Muscle of leg (tissue), 3 donors: ENCODE measurements at regions not wholly inside any gene's neighbourhood (a gene's known extent, or its start where the extent isn't known, plus 50 kb on each side); places are given as distances from the start of the nearest gene placed in this dataset.

Source experiments
- DNase-seq: peaks from one replicate; pipeline ENCODE4 v3.0.0; 2013
- H3K27ac ChIP-seq: one replicate; pipeline ENCODE4 v1.5.1; 2013; ENCODE audit warnings: mild to moderate bottlenecking, low read length, control low read depth
- H3K27me3 ChIP-seq: one replicate; pipeline ENCODE4 v1.6.1; 2013; ENCODE audit warnings: low read length; ENCODE audit not compliant: control insufficient read depth, insufficient read depth
- H3K36me3 ChIP-seq: one replicate; pipeline ENCODE4 v1.6.1; 2013; ENCODE audit warnings: low read length; ENCODE audit not compliant: control insufficient read depth, insufficient read depth
- H3K4me1 ChIP-seq: one replicate; pipeline ENCODE4 v1.6.1; 2013; ENCODE audit warnings: low read length; ENCODE audit not compliant: control insufficient read depth, insufficient read depth
- H3K4me3 ChIP-seq: one replicate; pipeline ENCODE4 v1.5.1; 2013; ENCODE audit warnings: low read length, control low read depth
- H3K9me3 ChIP-seq: replicated peaks from 2 replicates; pipeline ENCODE4 v1.6.1; 2013; ENCODE audit warnings: low read depth, low read length; ENCODE audit not compliant: control insufficient read depth
- WGBS: methylation state at CpG from one replicate; pipeline ENCODE4 v1.1.5; 2013; ENCODE audit warnings: missing lambda C conversion rate; ENCODE audit not compliant: insufficient coverage; 5-methylcytosine and 5-hydroxymethylcytosine counted together

GRCh38 chr2:228798458-228799207 lies 472.5 kb downstream of the PID1 start:
- H3K4me1 ChIP-seq, result no peaks in the 10 kb centered on the region
- H3K4me3 ChIP-seq, result no peak overlapping the region
- no peaks in the 10 kb centered on the region for H3K36me3 ChIP-seq
- 44% methylated on average over 2 of the region's 11 CpGs for WGBS
- H3K27ac ChIP-seq, result no peak overlapping the region
- peak; percentile 39 for DNase-seq
- H3K9me3 ChIP-seq, result no peaks in the 10 kb centered on the region
- no peaks in the 10 kb centered on the region for H3K27me3 ChIP-seq

- DNase-seq, result no peak
- Histone ChIP-seq H3K9me3 (no peaks in the 10 kb centered on the region), H3K36me3 (no peaks in the 10 kb centered on the region), H3K4me3 (no peak overlapping the region), H3K27me3 (no peaks in the 10 kb centered on the region), H3K27ac (no peak overlapping the region), H3K4me1 (no peaks in the 10 kb centered on the region)
- WGBS, result no CpG with 5 or more reads among the region's 2 CpGs
These were observed 474.7 kb downstream of the PID1 start for GRCh38 chr2:228796386-228796785.

- no peak overlapping the region for H3K4me3 ChIP-seq
- DNase-seq, result peak; percentile 53
- no peak overlapping the region for H3K27ac ChIP-seq
- no peaks in the 10 kb centered on the region for H3K9me3 ChIP-seq
- no peaks in the 10 kb centered on the region for H3K27me3 ChIP-seq
- no peaks in the 10 kb centered on the region for H3K36me3 ChIP-seq
- WGBS, result 9% methylated on average over 2 of the region's 2 CpGs
- H3K4me1 ChIP-seq, result no peaks in the 10 kb centered on the region
These were observed 478.0 kb downstream of the PID1 start for GRCh38 chr2:228793116-228793515.

GRCh38 chr2:228786901-228787300 lies 484.2 kb downstream of the PID1 start:
- no peak for DNase-seq
- 86% methylated on average over 6 of the region's 6 CpGs for WGBS
- no peaks in the 10 kb centered on the region for H3K36me3 ChIP-seq
- H3K27me3 ChIP-seq, result no peaks in the 10 kb centered on the region
- H3K9me3 ChIP-seq, result no peaks in the 10 kb centered on the region
- no peak overlapping the region for H3K4me3 ChIP-seq
- no peak overlapping the region for H3K27ac ChIP-seq
- no peaks in the 10 kb centered on the region for H3K4me1 ChIP-seq

- WGBS, result 59% methylated on average over 2 of the region's 4 CpGs
- Histone ChIP-seq H3K36me3 (no peaks in the 10 kb centered on the region), H3K27ac (no peak overlapping the region), H3K4me1 (no peaks in the 10 kb centered on the region), H3K4me3 (no peak overlapping the region), H3K9me3 (no peaks in the 10 kb centered on the region), H3K27me3 (no peaks in the 10 kb centered on the region)
- DNase-seq, result no peak
These were observed 488.8 kb downstream of the PID1 start for GRCh38 chr2:228782281-228782680.

GRCh38 chr2:228777855-228778355 lies 493.2 kb downstream of the PID1 start:
- Histone ChIP-seq H3K9me3 (no peaks in the 10 kb centered on the region), H3K4me3 (no peak overlapping the region), H3K27me3 (no peaks in the 10 kb centered on the region), H3K36me3 (no peaks in the 10 kb centered on the region), H3K27ac (no peak overlapping the region), H3K4me1 (no peaks in the 10 kb centered on the region)
- no peak for DNase-seq
- WGBS, result 63% methylated on average over 3 of the region's 5 CpGs

GRCh38 chr2:228774548-228774947 lies 496.5 kb downstream of the PID1 start:
- H3K4me3 ChIP-seq, result no peak overlapping the region
- DNase-seq, result no peak
- H3K4me1 ChIP-seq, result no peaks in the 10 kb centered on the region
- no peaks in the 10 kb centered on the region for H3K9me3 ChIP-seq
- H3K27me3 ChIP-seq, result no peaks in the 10 kb centered on the region
- H3K36me3 ChIP-seq, result no peaks in the 10 kb centered on the region
- no peak overlapping the region for H3K27ac ChIP-seq
- WGBS, result 80% methylated on average over 1 of the region's 2 CpGs

GRCh38 chr2:228771774-228772173 lies 499.3 kb downstream of the PID1 start:
- Histone ChIP-seq H3K27ac (no peak overlapping the region), H3K27me3 (no peaks in the 10 kb centered on the region), H3K4me3 (no peak overlapping the region), H3K36me3 (no peaks in the 10 kb centered on the region), H3K4me1 (no peaks in the 10 kb centered on the region), H3K9me3 (no peaks in the 10 kb centered on the region)
- WGBS, result no CpG with 5 or more reads among the region's 1 CpG
- peak; percentile 91 for DNase-seq

GRCh38 chr2:228771315-228771714 lies 499.8 kb downstream of the PID1 start:
- Histone ChIP-seq H3K4me3 (no peak overlapping the region), H3K36me3 (no peaks in the 10 kb centered on the region), H3K27me3 (no peaks in the 10 kb centered on the region), H3K27ac (peak overlapping the region; percentile 38), H3K4me1 (no peaks in the 10 kb centered on the region), H3K9me3 (no peaks in the 10 kb centered on the region)
- peak; percentile 86 for DNase-seq
- WGBS, result no CpG with 5 or more reads among the region's 5 CpGs

GRCh38 chr2:228768818-228769217 lies 502.3 kb downstream of the PID1 start:
- Histone ChIP-seq H3K36me3 (no peaks in the 10 kb centered on the region), H3K27ac (no peak overlapping the region), H3K9me3 (no peaks in the 10 kb centered on the region), H3K4me3 (no peak overlapping the region), H3K27me3 (no peaks in the 10 kb centered on the region), H3K4me1 (no peaks in the 10 kb centered on the region)
- no CpG with 5 or more reads among the region's 1 CpG for WGBS
- peak; percentile 93 for DNase-seq
